22Rv1 (cell line): ENCODE measurements at regions not wholly inside any gene's neighbourhood (a gene's known extent, or its start where the extent isn't known, plus 50 kb on each side); places are given as distances from the start of the nearest gene placed in this dataset.

ENCODE experiments used
- CTCF ChIP-seq: fragments of 450-650 bp; IDR thresholded peaks from 2 replicates; pipeline ENCODE4 v1.5.1; 2017; ENCODE audit warnings: mild to moderate bottlenecking
- ZFX ChIP-seq: fragments of 450-650 bp; IDR thresholded peaks from 2 replicates; pipeline ENCODE4 v1.6.1; 2017; ENCODE audit warnings: antibody characterized with exemption, borderline replicate concordance

DNA sequence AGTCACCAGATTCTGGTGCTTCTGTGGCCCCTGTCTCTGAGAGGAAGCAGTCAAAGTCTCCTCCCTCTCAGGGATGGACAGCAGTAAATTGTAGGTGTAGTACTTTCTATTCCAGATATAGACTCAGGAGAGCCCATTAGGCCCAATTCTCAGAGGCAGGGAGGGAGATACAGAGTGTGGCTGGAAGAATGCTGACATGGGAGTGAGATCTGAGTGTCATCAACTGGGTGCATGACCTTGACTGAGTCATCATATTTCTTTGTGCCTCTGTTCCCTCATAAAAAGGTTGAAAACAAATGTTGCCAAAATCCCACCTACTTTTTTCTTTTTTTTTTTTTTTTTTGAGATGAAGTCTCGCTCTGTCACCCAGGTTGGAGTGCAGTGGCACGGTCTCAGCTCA is 506.1 kb downstream of the BCL11A start:
- TF ChIP-seq CTCF (no peak), ZFX (no peak)
